PFSK-1 (cell line): ENCODE measurements at regions not wholly inside any gene's neighbourhood (a gene's known extent, or its start where the extent isn't known, plus 50 kb on each side); places are given as distances from the start of the nearest gene placed in this dataset.

ENCODE experiments used
- POLR2AphosphoS5 ChIP-seq: IDR thresholded peaks from 2 replicates; pipeline ENCODE4 v1.6.1; 2012; ENCODE audit warnings: low read depth, mild to moderate bottlenecking, control low read depth, low read length, moderate library complexity
- SIN3A ChIP-seq: IDR thresholded peaks from 2 replicates; pipeline ENCODE4 v1.6.1; 2012; ENCODE audit warnings: mild to moderate bottlenecking, low read length, moderate library complexity, borderline replicate concordance; ENCODE audit not compliant: insufficient read depth
- TF ChIP-seq, protein P1 (sequence below), 2 experiments: IDR thresholded peaks; 2 replicates each; pipeline versions ENCODE4 v1.6.1 to v1.8.0; 2011 to 2012; ENCODE audit warnings: low read depth in 2 of 2, low read length in 2 of 2, control low read depth in 1 of 2, inconsistent platforms in 1 of 2, mild to moderate bottlenecking in 1 of 2, moderate library complexity in 1 of 2; ENCODE audit not compliant: insufficient read depth in 1 of 2

DNA sequence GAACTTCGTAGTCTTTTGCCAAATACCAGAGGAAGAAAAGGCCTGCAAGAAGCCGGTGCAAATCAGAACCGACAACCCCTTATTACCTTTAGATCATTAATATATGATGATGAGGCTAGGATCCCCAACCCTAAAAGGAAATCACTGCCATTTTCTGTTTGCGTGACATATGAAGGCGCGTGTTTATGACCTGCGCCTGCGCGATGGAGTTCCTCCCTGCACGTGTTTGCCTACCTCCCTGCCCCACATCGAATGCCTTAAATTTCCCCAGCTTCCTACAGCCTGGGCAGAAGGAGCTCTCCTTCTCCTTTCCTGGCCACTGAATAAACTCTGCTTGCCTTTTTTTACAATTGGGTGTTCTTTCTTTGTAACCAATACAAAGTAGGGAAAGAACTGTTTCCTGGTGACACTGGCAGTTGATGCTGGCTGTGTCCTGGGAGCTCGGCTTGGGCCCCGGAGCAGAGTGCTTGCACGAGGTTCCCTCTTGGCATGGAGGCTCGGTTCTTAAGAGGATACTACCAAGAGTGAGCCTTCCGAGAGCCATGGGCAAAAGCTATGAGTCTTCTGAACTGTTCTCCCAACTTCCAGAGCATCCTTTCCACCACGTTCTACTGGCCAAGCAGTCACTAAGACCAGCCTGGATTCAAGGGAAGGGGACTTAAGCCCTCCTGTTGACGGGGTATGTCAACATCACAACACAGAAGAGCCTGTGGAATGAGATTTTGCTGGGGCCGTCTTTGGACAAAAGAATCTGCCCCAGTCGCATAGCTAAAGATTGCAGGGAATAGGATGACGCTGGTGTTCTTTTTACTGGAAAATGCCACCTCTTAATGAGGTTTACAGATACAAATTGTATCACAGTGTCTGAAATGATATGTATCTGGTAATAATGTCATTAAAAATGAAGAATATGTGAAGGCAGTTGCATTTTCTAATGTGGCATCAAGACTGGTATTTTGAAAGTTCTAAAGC, 179.8 kb downstream of the SH3BP4 start:
- TF ChIP-seq SIN3A (no peak), POLR2AphosphoS5 (no peak)
- TF ChIP-seq, protein P1, sequence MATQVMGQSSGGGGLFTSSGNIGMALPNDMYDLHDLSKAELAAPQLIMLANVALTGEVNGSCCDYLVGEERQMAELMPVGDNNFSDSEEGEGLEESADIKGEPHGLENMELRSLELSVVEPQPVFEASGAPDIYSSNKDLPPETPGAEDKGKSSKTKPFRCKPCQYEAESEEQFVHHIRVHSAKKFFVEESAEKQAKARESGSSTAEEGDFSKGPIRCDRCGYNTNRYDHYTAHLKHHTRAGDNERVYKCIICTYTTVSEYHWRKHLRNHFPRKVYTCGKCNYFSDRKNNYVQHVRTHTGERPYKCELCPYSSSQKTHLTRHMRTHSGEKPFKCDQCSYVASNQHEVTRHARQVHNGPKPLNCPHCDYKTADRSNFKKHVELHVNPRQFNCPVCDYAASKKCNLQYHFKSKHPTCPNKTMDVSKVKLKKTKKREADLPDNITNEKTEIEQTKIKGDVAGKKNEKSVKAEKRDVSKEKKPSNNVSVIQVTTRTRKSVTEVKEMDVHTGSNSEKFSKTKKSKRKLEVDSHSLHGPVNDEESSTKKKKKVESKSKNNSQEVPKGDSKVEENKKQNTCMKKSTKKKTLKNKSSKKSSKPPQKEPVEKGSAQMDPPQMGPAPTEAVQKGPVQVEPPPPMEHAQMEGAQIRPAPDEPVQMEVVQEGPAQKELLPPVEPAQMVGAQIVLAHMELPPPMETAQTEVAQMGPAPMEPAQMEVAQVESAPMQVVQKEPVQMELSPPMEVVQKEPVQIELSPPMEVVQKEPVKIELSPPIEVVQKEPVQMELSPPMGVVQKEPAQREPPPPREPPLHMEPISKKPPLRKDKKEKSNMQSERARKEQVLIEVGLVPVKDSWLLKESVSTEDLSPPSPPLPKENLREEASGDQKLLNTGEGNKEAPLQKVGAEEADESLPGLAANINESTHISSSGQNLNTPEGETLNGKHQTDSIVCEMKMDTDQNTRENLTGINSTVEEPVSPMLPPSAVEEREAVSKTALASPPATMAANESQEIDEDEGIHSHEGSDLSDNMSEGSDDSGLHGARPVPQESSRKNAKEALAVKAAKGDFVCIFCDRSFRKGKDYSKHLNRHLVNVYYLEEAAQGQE (IDR thresholded peaks at IDR 0.05; ENCODE audit: insufficient read depth in 1 of 2, low read depth in 2 of 2, low read length in 2 of 2), result no peak
